SH-SY5Y (cell line): ENCODE measurements at regions not wholly inside any gene's neighbourhood (a gene's known extent, or its start where the extent isn't known, plus 50 kb on each side); places are given as distances from the start of the nearest gene placed in this dataset.

Experiments
- GATA2 ChIP-seq: IDR thresholded peaks from 2 replicates; pipeline ENCODE4 v1.6.1; 2011; ENCODE audit warnings: mild to moderate bottlenecking, low read depth, low read length
- GATA3 ChIP-seq: IDR thresholded peaks from 2 replicates; pipeline ENCODE4 v1.6.1; 2011; ENCODE audit warnings: low read depth, mild to moderate bottlenecking, low read length, moderate library complexity

DNA sequence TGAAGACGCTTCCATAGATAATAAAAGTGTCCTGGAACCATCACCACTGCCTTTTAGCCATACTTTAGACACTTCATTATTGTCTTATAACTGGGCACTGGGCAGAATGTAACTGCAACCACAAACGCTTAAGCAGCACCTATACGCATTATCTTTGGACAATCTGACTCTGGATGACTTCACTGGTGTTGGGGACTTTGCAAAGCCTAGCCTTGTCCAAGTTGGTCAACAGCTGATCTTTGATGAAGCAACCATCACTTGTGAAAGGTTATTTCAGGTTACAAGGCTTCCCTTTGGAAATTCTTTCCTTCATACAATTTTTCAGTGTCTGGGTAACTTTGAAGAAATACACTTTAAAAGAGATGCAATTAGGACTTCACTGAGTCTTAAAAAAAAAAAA is 77.8 kb upstream of the ZNF462 start:
- TF ChIP-seq GATA2 (no peak), GATA3 (no peak)
